Osteocyte (in vitro differentiated cells): ENCODE measurements at regions not wholly inside any gene's neighbourhood (a gene's known extent, or its start where the extent isn't known, plus 50 kb on each side); places are given as distances from the start of the nearest gene placed in this dataset.

Experiments
- DNase-seq: peaks from one replicate; pipeline ENCODE4 v3.0.0; 2021; ENCODE audit warnings: mixed read lengths; ENCODE audit not compliant: unreplicated experiment; ENCODE audit errors: extremely low spot score
- H3K27ac Mint-ChIP-seq: one replicate; pipeline ENCODE4 v1.8.0; 2021; ENCODE audit warnings: mild to moderate bottlenecking, mixed read lengths; ENCODE audit not compliant: unreplicated experiment
- H3K27me3 Mint-ChIP-seq: one replicate; pipeline ENCODE4 v1.8.0; 2021; ENCODE audit warnings: mixed read lengths; ENCODE audit not compliant: unreplicated experiment
- H3K36me3 Mint-ChIP-seq: one replicate; pipeline ENCODE4 v1.8.0; 2021; ENCODE audit warnings: mixed read lengths; ENCODE audit not compliant: unreplicated experiment
- H3K4me1 Mint-ChIP-seq: one replicate; pipeline ENCODE4 v1.8.0; 2021; ENCODE audit warnings: mixed read lengths; ENCODE audit not compliant: unreplicated experiment
- H3K4me3 Mint-ChIP-seq: one replicate; pipeline ENCODE4 v1.8.0; 2021; ENCODE audit warnings: mild to moderate bottlenecking, moderate library complexity, mixed read lengths; ENCODE audit not compliant: unreplicated experiment
- H3K9me3 Mint-ChIP-seq: one replicate; pipeline ENCODE4 v1.8.0; 2021; ENCODE audit warnings: mixed read lengths; ENCODE audit not compliant: unreplicated experiment
- CTCF ChIP-seq: fragments of 200-600 bp; sonication (generic); IDR thresholded peaks from 2 replicates; pipeline ENCODE4 v1.5.0; 2021; ENCODE audit warnings: antibody characterized with exemption, mild to moderate bottlenecking, moderate library complexity

GRCh38 chr5:106966686-106967315 is 703.9 kb downstream of the EFNA5 start:
- DNase-seq = no peak
- Mint-ChIP-seq H3K4me3 (no peak overlapping the region), H3K27me3 (no peaks in the 10 kb centered on the region), H3K4me1 (no peaks in the 10 kb centered on the region), H3K9me3 (no peaks in the 10 kb centered on the region), H3K36me3 (no peaks in the 10 kb centered on the region), H3K27ac (no peak overlapping the region)
- no peak for TF ChIP-seq CTCF

DNA sequence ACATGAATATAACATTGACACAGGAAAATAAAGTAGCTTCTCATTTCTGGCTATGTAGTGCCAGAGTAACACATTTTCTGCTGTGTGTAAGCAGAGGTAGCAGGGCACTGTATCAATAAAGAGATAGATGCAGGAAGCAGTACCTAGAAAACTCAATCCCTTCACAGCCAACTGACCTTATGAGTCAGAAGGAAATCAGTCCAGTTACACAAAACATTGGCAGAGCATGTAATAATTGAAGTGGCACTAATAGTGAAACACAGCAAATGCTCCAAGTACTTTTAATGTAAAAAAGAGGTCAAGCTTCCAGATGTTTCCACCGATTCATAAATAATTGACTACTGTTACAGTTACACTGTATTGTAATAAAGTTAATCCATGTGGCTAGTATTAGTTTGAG is 706.6 kb downstream of the EFNA5 start:
- no peak for TF ChIP-seq CTCF
- Mint-ChIP-seq H3K27ac (no peak overlapping the region), H3K36me3 (no peaks in the 10 kb centered on the region), H3K4me3 (no peak overlapping the region), H3K9me3 (no peaks in the 10 kb centered on the region), H3K4me1 (no peaks in the 10 kb centered on the region), H3K27me3 (no peaks in the 10 kb centered on the region)
- DNase-seq = no peak

GRCh38 chr5:106963630-106964029 is 707.1 kb downstream of the EFNA5 start:
- Mint-ChIP-seq H3K27me3 (no peaks in the 10 kb centered on the region), H3K9me3 (no peaks in the 10 kb centered on the region), H3K4me1 (no peaks in the 10 kb centered on the region), H3K36me3 (no peaks in the 10 kb centered on the region), H3K27ac (no peak overlapping the region), H3K4me3 (no peak overlapping the region)
- TF ChIP-seq CTCF = no peak
- no peak for DNase-seq

- TF ChIP-seq CTCF = no peak
- Mint-ChIP-seq H3K9me3 (no peaks in the 10 kb centered on the region), H3K4me3 (no peak overlapping the region), H3K27me3 (no peaks in the 10 kb centered on the region), H3K27ac (no peak overlapping the region), H3K36me3 (no peaks in the 10 kb centered on the region), H3K4me1 (no peaks in the 10 kb centered on the region)
- no peak for DNase-seq
Observed at GRCh38 chr5:106962464-106963230, 708.1 kb downstream of the EFNA5 start.

- Mint-ChIP-seq H3K27ac (no peak overlapping the region), H3K36me3 (no peaks in the 10 kb centered on the region), H3K27me3 (no peaks in the 10 kb centered on the region), H3K4me1 (no peaks in the 10 kb centered on the region), H3K4me3 (no peak overlapping the region), H3K9me3 (no peaks in the 10 kb centered on the region)
- no peak for TF ChIP-seq CTCF
- DNase-seq = no peak
Observed at GRCh38 chr5:106959387-106959786, 711.4 kb downstream of the EFNA5 start.
